GM23338 (cell line): ENCODE measurements at regions not wholly inside any gene's neighbourhood (a gene's known extent, or its start where the extent isn't known, plus 50 kb on each side); places are given as distances from the start of the nearest gene placed in this dataset.

ENCODE experiments used
- ATAC-seq: fragments of 200-7000 bp; cut with Tn5 transposase; 3 replicates; pipeline ENCODE4 v1.9.1; 2020
- DNase-seq: peaks from one replicate; pipeline ENCODE4 v3.0.0-alpha.2; 2015; ENCODE audit warnings: low spot score
- H2AFZ ChIP-seq: fragments of 200-600 bp; sonication (generic); 2 replicates; pipeline ENCODE4 v1.8.0; 2016; ENCODE audit warnings: antibody characterized with exemption, mild to moderate bottlenecking, moderate library complexity
- H3F3A ChIP-seq: fragments of 200-600 bp; sonication (generic); replicated peaks from 2 replicates; pipeline ENCODE4 v1.8.0; 2017; ENCODE audit warnings: antibody characterized with exemption, mixed run types, low read depth
- H3K27ac ChIP-seq: fragments of 200-600 bp; sonication (generic); 2 replicates; pipeline ENCODE4 v1.6.1; 2016; ENCODE audit warnings: low read depth
- H3K27me3 ChIP-seq: fragments of 200-600 bp; sonication (generic); 2 replicates; pipeline ENCODE4 v1.8.0; 2016; ENCODE audit warnings: mild to moderate bottlenecking, mixed run types, moderate library complexity; ENCODE audit not compliant: insufficient read depth
- H3K36me3 ChIP-seq: fragments of 200-600 bp; sonication (generic); 2 replicates; pipeline ENCODE4 v1.8.0; 2016; ENCODE audit warnings: mild to moderate bottlenecking; ENCODE audit not compliant: insufficient read depth
- H3K4me1 ChIP-seq: fragments of 200-600 bp; sonication (generic); 2 replicates; pipeline ENCODE4 v1.8.0; 2016; ENCODE audit warnings: mild to moderate bottlenecking, moderate library complexity; ENCODE audit not compliant: insufficient read depth
- H3K4me2 ChIP-seq: fragments of 200-600 bp; sonication (generic); 2 replicates; pipeline ENCODE4 v1.7.1; 2017; ENCODE audit warnings: mixed run types
- H3K4me3 ChIP-seq: fragments of 200-600 bp; sonication (generic); 2 replicates; pipeline ENCODE4 v1.6.1; 2016; ENCODE audit warnings: mixed run types
- H3K79me2 ChIP-seq: fragments of 200-600 bp; sonication (generic); replicated peaks from 2 replicates; pipeline ENCODE4 v1.8.0; 2017; ENCODE audit warnings: mild to moderate bottlenecking; ENCODE audit not compliant: insufficient read depth
- H3K9me2 ChIP-seq: fragments of 200-600 bp; sonication (generic); 2 replicates; pipeline ENCODE4 v1.8.0; 2017; ENCODE audit not compliant: insufficient read depth
- H4K20me1 ChIP-seq: fragments of 200-600 bp; sonication (generic); replicated peaks from 2 replicates; pipeline ENCODE4 v1.8.0; 2017; ENCODE audit warnings: mild to moderate bottlenecking; ENCODE audit not compliant: insufficient read depth
- H3K27ac Mint-ChIP-seq: 2 replicates; pipeline ENCODE4 v1.8.0; 2020; ENCODE audit warnings: inconsistent platforms, mild to moderate bottlenecking, moderate library complexity, mixed read lengths
- H3K27me3 Mint-ChIP-seq: 3 replicates; pipeline ENCODE4 v1.8.0; 2022; ENCODE audit warnings: low read depth, mild to moderate bottlenecking, moderate library complexity, mixed read lengths, inconsistent platforms; ENCODE audit not compliant: insufficient read depth, poor library complexity
- H3K36me3 Mint-ChIP-seq: 3 replicates; pipeline ENCODE4 v1.8.0; 2021; ENCODE audit warnings: low read depth, mild to moderate bottlenecking, inconsistent platforms, moderate library complexity, mixed read lengths
- H3K4me1 Mint-ChIP-seq: 3 replicates; pipeline ENCODE4 v1.8.0; 2020; ENCODE audit warnings: mild to moderate bottlenecking, inconsistent platforms, mixed read lengths
- H3K4me3 Mint-ChIP-seq: 3 replicates; pipeline ENCODE4 v1.8.0; 2021; ENCODE audit warnings: moderate library complexity, mild to moderate bottlenecking, inconsistent platforms, mixed read lengths
- H3K9me3 Mint-ChIP-seq: 3 replicates; pipeline ENCODE4 v1.8.0; 2020; ENCODE audit warnings: moderate library complexity, mild to moderate bottlenecking, inconsistent platforms, mixed read lengths
- CREB1 ChIP-seq: fragments of 250-450 bp; sonication (Bioruptor Pico); IDR thresholded peaks from 2 replicates; pipeline ENCODE4 v1.5.0; 2020; ENCODE audit warnings: low read depth, mild to moderate bottlenecking, moderate library complexity
- JUNB ChIP-seq: IDR thresholded peaks from one replicate; pipeline ENCODE4 v1.6.1; 2016; ENCODE audit warnings: antibody characterized with exemption; ENCODE audit not compliant: unreplicated experiment
- STAT1 ChIP-seq: IDR thresholded peaks from one replicate; pipeline ENCODE4 v1.6.1; 2016; ENCODE audit warnings: antibody characterized with exemption; ENCODE audit not compliant: unreplicated experiment
- ZNF114 ChIP-seq: fragments of 250-450 bp; sonication (Bioruptor Pico); IDR thresholded peaks from 2 replicates; pipeline ENCODE4 v1.5.0; 2020; ENCODE audit warnings: mild to moderate bottlenecking, moderate library complexity
- ZNF331 ChIP-seq: fragments of 250-450 bp; sonication (Bioruptor Pico); IDR thresholded peaks from 2 replicates; pipeline ENCODE4 v1.5.0; 2020; ENCODE audit warnings: low read depth, mild to moderate bottlenecking, moderate library complexity
- TF ChIP-seq, protein P1 (sequence below): IDR thresholded peaks from 2 replicates; pipeline ENCODE4 v1.6.1; 2016; ENCODE audit warnings: antibody characterized with exemption
- TF ChIP-seq, protein P2 (sequence below): fragments of 250-450 bp; sonication (Bioruptor Pico); IDR thresholded peaks from 2 replicates; pipeline ENCODE4 v1.5.0; 2020; ENCODE audit warnings: mild to moderate bottlenecking, moderate library complexity
- TF ChIP-seq, protein P3 (sequence below), 2 experiments: fragments of 200-600 bp in 1 of 2; sonication (generic) in 1 of 2; conservative IDR thresholded peaks; 2 replicates each; pipeline versions ENCODE4 v1.5.1 to v1.6.1; 2016 to 2017; ENCODE audit warnings: antibody characterized with exemption in 2 of 2, low read depth in 2 of 2, mild to moderate bottlenecking in 2 of 2, moderate library complexity in 1 of 2

DNA sequence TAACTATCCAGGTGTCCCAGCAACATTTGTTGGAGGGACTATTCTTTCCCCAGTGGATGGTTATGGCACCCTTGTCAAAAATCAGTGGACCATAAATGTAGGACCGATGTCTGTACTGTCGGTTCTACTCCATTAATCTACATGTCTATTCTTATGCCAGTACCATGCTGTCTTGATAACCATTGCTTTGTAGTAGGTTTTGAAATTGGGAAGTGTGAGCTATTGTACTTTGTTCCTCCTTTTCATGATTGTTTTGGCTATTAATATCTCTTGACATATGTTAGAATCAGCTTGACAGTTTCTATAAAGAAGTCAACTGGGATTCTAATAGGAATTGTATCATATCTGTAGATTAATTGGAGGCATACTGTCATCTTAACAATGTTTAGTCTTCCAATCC is 112.7 kb downstream of the HNRNPD start:
- Histone ChIP-seq H3K9me2 (no peaks in the 10 kb centered on the region), H3K4me1 (no peaks in the 10 kb centered on the region), H3K27ac (no peak overlapping the region), H3K4me3 (no peak overlapping the region), H3F3A (no peaks in the 10 kb centered on the region), H3K79me2 (no peaks in the 10 kb centered on the region), H3K4me2 (no peak overlapping the region), H3K27me3 (no peaks in the 10 kb centered on the region), H3K36me3 (no peaks in the 10 kb centered on the region), H4K20me1 (no peaks in the 10 kb centered on the region), H2AFZ (no peak overlapping the region)
- Mint-ChIP-seq H3K27ac (no peak overlapping the region), H3K9me3 (peaks cover 3% of the 10 kb centered on the region; the same call in 2 of the 3 replicates), H3K4me1 (no peaks in the 10 kb centered on the region), H3K4me3 (no peak overlapping the region), H3K27me3 (no peaks in the 10 kb centered on the region), H3K36me3 (no peaks in the 10 kb centered on the region)
- no peak for ATAC-seq
- DNase-seq = no peak
- TF ChIP-seq ZNF331 = no peak
- TF ChIP-seq JUNB = no peak
- no peak for TF ChIP-seq ZNF114
- TF ChIP-seq, protein P1, sequence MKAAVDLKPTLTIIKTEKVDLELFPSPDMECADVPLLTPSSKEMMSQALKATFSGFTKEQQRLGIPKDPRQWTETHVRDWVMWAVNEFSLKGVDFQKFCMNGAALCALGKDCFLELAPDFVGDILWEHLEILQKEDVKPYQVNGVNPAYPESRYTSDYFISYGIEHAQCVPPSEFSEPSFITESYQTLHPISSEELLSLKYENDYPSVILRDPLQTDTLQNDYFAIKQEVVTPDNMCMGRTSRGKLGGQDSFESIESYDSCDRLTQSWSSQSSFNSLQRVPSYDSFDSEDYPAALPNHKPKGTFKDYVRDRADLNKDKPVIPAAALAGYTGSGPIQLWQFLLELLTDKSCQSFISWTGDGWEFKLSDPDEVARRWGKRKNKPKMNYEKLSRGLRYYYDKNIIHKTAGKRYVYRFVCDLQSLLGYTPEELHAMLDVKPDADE = no peak
- TF ChIP-seq, protein P2, sequence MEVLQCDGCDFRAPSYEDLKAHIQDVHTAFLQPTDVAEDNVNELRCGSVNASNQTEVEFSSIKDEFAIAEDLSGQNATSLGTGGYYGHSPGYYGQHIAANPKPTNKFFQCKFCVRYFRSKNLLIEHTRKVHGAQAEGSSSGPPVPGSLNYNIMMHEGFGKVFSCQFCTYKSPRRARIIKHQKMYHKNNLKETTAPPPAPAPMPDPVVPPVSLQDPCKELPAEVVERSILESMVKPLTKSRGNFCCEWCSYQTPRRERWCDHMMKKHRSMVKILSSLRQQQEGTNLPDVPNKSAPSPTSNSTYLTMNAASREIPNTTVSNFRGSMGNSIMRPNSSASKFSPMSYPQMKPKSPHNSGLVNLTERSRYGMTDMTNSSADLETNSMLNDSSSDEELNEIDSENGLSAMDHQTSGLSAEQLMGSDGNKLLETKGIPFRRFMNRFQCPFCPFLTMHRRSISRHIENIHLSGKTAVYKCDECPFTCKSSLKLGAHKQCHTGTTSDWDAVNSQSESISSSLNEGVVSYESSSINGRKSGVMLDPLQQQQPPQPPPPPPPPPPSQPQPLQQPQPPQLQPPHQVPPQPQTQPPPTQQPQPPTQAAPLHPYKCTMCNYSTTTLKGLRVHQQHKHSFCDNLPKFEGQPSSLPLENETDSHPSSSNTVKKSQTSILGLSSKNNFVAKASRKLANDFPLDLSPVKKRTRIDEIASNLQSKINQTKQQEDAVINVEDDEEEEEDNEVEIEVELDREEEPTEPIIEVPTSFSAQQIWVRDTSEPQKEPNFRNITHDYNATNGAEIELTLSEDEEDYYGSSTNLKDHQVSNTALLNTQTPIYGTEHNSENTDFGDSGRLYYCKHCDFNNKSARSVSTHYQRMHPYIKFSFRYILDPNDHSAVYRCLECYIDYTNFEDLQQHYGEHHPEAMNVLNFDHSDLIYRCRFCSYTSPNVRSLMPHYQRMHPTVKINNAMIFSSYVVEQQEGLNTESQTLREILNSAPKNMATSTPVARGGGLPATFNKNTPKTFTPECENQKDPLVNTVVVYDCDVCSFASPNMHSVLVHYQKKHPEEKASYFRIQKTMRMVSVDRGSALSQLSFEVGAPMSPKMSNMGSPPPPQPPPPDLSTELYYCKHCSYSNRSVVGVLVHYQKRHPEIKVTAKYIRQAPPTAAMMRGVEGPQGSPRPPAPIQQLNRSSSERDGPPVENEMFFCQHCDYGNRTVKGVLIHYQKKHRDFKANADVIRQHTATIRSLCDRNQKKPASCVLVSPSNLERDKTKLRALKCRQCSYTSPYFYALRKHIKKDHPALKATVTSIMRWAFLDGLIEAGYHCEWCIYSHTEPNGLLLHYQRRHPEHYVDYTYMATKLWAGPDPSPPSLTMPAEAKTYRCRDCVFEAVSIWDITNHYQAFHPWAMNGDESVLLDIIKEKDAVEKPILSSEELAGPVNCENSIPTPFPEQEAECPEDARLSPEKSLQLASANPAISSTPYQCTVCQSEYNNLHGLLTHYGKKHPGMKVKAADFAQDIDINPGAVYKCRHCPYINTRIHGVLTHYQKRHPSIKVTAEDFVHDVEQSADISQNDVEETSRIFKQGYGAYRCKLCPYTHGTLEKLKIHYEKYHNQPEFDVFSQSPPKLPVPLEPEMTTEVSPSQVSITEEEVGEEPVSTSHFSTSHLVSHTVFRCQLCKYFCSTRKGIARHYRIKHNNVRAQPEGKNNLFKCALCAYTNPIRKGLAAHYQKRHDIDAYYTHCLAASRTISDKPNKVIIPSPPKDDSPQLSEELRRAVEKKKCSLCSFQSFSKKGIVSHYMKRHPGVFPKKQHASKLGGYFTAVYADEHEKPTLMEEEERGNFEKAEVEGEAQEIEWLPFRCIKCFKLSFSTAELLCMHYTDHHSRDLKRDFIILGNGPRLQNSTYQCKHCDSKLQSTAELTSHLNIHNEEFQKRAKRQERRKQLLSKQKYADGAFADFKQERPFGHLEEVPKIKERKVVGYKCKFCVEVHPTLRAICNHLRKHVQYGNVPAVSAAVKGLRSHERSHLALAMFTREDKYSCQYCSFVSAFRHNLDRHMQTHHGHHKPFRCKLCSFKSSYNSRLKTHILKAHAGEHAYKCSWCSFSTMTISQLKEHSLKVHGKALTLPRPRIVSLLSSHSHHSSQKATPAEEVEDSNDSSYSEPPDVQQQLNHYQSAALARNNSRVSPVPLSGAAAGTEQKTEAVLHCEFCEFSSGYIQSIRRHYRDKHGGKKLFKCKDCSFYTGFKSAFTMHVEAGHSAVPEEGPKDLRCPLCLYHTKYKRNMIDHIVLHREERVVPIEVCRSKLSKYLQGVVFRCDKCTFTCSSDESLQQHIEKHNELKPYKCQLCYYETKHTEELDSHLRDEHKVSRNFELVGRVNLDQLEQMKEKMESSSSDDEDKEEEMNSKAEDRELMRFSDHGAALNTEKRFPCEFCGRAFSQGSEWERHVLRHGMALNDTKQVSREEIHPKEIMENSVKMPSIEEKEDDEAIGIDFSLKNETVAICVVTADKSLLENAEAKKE = no peak
- TF ChIP-seq, protein P3, sequence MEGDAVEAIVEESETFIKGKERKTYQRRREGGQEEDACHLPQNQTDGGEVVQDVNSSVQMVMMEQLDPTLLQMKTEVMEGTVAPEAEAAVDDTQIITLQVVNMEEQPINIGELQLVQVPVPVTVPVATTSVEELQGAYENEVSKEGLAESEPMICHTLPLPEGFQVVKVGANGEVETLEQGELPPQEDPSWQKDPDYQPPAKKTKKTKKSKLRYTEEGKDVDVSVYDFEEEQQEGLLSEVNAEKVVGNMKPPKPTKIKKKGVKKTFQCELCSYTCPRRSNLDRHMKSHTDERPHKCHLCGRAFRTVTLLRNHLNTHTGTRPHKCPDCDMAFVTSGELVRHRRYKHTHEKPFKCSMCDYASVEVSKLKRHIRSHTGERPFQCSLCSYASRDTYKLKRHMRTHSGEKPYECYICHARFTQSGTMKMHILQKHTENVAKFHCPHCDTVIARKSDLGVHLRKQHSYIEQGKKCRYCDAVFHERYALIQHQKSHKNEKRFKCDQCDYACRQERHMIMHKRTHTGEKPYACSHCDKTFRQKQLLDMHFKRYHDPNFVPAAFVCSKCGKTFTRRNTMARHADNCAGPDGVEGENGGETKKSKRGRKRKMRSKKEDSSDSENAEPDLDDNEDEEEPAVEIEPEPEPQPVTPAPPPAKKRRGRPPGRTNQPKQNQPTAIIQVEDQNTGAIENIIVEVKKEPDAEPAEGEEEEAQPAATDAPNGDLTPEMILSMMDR (conservative IDR thresholded peaks at IDR 0.05; ENCODE audit: low read depth in 2 of 2) = no peak
- TF ChIP-seq STAT1 = no peak
- TF ChIP-seq CREB1 (CRISPR knock-in tag) = no peak
